GM19438 (cell line): ENCODE measurements at regions not wholly inside any gene's neighbourhood (a gene's known extent, or its start where the extent isn't known, plus 50 kb on each side); places are given as distances from the start of the nearest gene placed in this dataset.

Experiments
- ATAC-seq: cut with Tn5 transposase; IDR thresholded peaks from one replicate; pipeline ENCODE4 v1.9.1; 2021; ENCODE audit warnings: low read depth; ENCODE audit not compliant: unreplicated experiment

DNA sequence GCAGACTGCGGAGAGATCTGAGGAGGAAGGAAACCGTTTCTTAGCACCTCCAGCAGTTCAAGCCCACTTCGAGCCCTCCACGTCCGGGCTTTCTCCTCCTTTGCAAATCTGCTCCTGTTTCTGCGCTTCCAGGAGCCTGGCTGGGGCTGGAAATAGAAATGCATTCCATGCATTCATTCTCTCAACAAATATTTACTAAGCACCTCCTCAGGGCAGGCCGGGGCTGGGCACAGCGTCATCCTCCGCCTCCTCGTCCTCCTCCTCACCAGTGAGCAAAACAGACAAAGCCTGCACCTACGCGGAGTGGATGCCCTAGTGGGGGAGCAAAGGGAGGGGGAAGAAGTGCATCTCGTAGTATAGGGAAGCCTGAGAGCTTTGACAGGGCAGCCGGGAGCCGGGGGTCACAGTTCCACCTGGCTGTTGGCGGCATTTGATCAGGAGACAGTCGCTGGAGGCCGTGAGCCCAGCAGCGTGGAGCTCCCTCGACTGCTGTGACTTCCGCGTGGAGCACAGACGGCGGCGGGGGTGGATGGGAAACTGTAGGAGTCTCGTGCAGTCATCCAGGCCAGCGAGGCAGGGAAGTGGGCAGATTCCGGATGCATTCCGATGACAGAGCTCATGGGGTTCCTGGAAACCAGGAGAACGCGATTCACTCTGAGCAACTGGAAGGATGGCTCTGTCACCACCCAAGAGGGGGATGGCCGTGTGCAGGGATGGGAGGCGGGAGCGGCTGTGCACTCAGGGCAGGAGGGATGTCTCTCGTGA, 93.5 kb downstream of the SIK1 start:
- no peak for ATAC-seq

DNA sequence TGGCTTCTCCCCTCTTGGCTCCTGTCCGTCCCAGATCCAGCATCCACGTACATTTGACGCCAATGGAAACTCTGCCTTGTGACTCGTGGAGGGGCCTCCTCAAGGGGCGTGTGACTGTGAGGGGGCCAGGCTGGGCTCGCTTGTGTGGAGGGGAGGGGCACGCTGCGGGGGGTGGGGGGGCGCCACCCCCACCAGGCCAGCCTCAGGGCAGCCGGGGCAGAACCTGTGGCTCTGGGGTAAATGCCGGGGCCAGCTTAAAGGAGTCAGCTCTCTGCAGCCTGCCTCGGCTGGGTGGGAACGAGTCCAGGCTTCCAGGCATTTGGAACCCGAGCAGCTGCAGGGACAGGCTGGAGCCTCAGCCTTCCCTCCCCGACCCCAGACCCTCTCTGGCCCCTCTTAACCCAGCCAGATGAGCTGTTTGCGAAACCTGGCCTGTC, 94.1 kb downstream of the SIK1 start:
- ATAC-seq, result no peak

DNA sequence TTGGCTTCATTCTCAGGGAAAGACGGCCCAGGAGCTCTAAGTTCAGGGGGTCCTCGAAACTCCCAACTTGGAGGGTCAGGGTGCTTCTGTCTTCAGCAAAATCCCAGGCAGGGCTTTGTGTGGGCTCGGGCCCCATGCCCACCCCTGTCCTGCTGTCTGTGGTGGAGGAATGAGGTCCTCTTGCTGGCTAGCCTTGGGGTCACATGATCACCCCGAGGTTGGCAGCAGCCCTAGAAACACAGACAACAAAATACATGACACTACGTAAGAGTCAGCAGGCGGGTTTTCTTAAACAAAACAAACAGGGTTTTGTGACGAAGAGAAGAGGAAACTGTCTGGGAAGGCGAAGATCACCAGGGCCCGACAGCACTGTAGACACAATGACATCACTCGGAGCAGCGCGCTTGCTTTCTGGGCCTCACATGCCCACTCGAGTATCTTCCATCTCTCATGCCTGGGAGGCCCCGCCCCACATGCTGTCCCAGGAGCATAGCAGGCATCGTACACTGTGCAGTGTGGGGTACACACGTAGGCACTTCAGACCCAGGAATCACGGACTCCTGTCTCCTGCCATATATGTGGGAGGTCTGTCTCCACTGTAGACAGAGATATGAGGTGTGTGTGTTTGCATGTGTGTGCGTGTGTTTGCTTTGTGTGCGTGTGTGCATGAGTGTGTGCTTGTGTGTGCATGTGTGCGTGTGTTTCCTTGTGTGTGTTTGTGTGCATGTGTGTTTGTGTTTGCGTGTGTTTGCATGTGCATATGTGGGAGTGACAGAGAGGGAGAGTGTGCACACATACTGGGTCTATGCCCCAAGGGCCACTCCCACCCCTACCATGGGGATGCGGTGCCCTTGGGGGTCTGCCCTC, 94.7 kb downstream of the SIK1 start:
- ATAC-seq, result no peak

DNA sequence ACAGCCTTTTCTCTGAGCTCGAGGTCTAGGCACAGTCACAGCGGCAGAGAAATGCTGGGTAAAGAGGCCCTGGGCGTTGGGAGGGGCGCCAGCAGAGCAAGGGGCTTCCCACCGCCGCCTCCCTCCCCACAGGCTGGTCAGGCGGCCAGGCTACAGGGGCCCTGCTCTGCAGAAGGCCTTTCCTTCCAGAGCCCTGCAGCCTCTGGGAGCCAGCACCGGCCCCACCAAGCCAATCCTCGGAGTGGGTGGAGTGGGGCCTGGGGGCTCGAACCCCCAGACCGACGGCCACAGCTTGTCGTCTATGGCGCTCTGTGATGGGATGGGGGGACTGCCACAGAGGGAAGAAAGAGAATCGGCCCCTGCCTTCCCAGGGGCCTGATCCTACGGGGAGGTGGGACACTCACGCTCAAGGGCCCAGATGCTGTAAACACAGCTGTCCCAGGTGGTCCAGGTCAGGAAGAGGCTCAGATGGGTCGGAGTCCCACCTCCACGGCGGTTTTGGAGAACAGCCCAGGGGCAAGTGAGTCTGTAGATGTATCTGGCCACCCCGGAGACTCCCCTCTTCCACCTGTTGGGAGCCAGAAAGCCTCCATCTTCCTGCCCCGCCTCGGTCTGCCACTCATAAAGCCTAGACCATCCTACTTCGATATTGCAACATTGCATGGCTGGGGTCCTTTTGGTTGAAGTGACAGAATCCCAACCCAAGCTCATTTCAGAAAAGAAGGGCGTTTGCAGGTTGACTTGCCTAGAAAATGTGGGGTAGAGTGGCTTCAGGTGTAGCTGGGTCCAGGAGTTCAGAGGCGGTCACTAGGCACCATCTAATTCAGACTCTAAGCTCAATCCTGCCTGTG, 95.6 kb downstream of the SIK1 start:
- ATAC-seq, result no peak

DNA sequence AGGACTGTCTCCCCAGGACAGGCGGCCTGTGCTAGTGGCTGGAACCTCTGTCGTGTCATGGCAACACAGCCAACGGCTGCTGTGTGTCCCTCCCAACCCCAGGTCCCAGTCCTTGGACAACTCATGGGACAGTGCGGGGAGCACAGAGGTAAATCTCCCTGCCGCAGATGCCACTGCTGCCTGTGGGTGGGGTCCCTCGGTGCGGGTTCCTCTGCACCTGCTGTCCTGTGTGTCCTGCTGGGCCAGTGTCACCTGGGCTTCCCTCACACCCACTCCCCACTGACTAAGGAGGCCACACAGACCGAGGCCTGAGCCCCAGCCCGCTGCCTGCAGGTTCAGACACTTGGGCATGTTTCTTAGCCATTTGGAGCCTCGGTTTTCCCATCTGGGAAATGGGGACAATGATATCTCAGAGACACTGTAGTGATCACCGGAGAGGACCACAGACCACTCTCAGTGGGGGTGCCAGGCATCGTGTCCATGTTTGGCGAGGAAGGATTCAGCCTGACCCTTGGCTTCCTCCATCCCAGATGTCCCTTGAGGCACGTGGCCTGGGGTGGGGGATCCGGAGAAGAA, 96.5 kb downstream of the SIK1 start:
- no peak for ATAC-seq

DNA sequence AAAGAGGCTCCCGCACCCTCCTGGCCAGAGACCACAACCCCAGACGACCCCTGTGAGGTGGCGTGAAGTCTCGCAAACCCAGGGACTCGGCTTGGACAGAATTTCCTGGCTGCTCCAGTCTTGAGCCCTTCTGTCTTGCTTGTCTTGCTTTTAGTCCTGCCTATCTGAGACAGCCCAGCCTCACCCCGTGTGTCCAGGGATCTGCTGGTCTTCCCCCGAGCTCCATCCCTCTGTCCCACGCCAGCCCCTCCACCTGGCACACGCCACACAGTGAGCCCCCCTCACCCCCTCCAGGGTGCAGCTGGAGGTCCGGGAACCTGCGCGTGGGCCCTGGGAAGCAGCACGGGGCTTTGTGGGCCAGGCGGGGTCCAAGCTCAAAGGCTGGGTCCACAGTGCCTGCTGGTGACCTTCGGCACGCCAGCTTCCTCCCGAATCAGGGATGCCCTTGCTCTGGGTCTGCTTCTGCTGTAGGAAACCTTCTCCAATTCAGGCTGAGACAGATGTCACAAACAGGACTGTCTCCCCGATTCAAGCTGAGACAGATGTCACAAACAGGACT, 97.1 kb downstream of the SIK1 start:
- ATAC-seq, result no peak

DNA sequence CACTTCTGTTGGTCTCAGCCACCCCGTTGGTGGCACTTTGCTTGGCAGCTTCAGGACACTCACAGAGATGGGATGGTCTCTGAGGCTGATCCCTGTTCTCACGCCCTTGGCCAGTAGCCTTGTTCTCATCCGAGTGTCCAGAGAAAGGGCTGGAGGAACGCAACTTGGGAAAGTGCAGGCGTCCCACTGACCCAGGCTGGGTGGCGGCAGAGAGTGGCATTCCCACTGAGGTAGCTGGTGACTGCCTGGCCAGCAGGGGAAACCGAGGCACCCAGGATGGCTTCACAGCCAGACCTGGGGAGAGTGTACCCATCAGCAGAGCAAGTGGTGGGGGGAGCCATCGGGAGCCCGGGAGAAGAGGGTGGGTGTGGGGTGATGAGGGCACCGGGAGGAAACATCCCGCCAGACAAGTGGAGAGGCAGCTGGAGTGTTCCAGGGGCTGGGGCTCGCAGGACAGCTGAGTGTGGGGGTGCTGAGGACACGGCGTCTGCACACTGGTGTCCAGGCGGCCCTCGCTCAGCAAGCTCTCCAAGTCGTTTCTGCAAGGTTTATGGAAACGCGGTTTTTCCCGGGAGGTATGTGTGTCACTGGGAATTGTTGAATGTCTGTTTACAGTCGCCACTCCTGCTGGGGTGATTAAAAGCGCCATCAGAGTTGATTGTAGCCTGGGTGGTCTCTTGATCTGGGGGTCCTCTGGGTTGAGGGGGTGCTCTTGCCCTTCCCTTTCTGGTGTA, 97.8 kb downstream of the SIK1 start:
- ATAC-seq, result no peak

DNA sequence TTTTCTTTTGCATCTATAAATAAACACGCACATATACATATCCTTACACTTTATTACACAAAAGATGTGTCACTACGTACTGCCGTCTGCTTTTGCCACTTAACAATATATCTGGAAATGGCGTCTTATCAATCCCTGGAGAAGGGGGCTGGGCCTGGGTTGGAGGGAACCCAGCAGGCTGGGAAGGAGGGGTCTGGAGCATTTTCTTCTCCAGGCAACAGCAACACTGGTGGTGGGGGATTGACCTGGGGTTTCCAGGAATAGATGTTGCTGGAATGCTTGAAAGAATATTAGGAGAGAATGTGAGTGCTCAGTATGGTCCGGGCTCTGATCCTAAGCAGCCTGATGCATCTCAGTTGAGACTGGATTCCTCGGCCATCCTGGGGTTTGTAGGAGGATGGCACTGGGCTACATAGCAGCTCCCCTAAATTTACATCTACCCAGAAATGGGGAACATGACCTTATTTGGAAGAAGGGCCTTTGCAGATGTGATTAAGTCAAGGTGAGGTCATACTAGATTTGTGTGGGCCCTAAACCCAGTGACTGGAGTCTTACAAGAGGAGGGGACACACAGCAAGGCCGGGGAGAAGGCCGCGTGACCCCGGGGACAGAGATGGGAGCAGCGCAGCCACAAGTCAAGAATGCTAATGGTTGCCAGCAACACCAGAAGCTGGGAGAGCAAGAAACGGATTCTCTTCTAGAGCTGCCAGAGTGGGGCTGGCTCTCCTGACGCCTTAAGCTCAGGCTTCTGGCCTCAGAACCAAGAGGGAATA, 98.6 kb downstream of the SIK1 start:
- ATAC-seq, result no peak

DNA sequence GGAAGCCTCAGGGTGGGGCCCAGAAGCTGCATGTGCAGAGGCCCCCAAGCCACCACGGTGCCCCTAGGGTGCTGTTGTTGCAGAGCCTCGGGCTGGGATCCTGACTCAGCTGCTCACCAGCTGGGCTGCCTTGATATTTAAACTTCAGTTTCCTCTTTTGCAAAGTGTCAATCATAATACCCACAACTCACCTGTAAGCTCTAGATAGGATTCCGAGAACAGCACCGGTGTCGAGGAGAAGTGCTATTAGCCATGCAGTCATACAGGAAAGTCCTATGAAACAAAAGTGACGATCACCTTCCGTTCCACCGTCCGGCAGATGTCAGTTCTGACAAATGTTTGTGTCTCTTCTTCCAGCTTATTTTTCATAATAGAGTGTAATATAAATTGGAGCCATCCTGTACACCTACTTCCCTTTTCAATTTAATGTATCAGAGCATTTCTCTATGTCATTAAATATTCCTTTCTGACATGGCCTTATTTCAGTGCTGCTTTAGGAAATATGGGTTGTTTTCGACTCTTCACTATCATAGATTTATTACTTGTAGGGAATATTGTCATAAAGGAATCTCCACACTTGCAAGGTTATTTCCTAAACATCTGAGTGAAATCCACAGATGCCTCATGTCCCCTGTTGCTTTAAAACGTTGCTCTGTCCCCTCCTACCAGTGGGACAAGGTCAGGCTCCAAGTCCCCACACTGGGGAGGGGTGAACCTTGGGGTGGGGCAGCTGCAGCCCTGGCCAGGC, 100.8 kb downstream of the SIK1 start:
- no peak for ATAC-seq

DNA sequence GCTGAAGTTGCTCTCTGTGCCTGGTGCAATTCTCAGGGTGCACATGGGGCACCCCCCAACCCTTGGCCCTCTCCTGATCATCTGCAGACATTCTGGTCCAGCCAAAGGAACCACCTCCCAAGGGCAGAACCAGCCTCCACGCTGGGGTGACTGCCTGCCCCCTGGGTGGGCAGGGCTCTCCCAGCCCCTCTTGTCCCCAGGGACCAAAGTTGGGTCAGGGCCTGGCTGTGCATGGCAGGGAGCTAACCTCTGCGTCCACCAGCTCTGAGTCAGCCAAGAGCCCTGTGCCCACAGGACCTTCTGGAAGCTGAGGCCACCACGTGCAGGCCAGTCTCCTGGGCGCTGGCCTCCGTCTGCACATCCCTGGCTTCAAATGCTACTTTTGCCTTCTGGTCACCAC, 101.9 kb downstream of the SIK1 start:
- ATAC-seq, result no peak

DNA sequence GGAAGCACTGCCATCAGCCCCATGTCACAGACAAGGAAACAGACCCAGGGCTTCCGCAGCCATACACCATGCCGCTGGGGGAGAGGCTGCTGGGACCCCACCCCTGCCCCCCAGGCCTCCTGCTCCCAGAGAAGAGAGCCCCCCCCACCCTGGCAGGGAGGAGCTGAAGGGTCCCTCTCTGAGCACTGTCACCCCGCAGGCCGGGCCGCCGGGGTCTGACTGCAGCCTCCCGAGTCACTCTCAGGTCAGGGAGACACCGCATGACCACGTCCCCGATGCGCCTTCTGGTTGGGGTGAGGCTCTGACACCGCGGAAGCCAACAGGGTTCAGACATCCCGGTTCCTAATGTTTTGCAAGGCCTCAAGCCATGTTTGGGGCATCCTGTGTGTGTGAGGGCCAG, 102.3 kb downstream of the SIK1 start:
- ATAC-seq, result no peak

DNA sequence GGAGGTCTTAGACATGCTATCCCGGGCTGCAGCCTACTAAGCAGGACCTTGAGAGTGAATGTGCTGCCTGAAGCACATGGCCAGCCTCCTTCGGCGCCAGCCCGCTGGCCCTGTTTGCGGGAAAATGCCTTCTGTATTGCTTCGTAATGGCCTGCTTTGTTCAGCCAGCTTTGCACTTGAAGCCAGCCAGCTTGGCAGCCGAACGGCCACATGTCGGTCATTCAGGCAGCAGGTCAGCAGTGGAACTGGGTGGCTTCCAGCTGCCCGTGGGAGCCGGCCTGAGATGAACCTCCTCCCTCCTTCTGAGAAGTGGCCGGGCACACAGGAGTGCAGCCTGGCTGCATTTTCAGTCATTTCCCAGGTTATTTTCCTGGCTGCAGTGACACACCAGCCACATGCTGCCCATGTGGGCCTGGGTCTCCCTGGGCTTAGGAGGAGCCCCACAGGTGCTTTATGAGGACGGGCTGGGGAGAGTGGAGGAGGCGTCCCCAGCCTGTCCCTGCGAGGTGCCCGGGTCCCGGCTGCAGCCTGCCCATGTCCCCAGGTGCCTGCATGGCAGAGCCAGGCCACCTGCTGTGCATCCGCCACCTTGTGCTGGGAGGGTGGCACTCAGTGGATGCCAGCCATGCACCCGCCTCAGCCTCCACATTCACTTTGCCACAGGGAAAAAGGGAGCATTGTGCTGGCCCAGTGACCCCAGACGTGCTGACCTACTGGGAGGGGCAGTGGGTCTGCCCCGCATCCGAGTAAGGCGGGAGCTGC, 103.5 kb downstream of the SIK1 start:
- no peak for ATAC-seq

DNA sequence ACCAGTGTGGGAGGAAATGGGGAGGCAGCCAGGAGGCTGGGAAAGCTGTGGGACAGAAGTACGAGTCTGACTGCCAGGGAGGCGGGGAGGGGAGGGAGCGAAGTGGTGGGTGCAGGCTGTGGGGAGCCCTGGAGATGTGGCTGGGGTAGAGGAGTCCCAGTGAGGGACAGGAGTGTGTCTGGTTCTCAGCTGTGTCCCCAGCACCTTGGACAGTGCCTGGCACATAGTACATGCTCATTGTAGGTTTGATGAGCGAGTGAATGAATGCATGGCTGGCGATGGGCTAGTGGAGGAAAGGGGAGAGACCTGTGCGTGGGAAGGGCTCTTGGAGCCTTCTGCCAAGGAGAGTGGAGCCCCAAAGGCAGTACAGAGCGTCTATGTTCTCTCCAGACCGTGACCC, 104.1 kb downstream of the SIK1 start:
- no peak for ATAC-seq

DNA sequence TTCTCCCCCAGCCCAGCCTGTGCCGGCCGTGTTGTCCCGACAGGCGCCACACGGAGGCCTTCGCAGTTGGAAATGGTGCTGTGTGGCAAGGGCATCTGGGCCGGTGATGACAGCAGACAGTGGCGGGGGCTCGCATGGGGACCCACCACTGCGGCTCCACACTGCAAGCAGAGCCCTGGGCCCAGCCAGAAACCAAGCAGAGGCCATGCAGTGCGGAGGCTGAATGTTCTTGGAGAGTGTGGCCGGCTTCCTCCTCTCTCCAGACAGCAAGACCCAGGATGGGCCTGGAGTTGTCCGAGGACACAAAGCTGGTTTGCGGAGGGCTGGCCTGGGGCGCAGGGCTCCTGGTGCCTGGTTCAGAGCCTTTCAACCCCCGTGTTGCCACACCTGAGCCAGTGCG, 104.6 kb downstream of the SIK1 start:
- no peak for ATAC-seq

DNA sequence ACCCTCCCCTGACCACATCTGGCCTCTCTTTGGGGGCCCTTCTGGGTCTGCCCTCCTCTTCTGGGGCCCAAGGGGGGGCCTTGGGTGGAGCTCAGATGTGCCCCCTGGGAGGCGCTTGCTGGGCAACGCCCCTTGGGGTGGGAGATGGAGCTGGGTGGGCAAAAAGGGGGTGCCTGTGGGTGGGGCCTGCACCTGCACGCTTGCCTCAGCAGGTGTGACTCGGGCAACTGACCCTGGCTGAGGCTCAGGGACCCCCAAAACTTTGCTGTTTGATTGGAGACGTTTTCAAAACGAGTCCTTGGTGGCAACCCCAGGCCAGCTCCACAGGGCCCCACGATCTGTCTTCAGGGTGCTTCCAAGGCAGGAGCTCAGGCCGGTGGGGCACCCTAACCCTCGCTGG, 105.3 kb downstream of the SIK1 start:
- ATAC-seq, result no peak

DNA sequence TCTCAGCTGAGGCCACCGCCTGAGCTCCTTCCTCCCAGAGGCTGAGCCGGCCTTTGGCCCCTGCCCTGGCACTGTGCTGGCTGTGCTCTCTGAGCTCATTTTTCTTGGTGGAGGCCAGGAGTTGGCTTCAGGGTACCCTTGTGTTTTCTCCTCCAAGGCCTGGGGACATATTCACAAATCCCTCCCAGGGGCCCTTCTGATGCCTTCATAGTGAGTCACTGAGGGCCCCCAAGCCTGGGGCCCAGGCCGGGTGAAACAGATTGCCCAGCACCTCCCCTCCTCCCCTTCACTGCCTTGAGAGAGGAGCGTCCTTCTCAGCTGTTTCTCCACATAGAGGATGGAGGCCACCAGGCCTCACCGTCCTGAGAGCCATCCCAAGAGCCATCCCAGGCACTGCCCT, 105.8 kb downstream of the SIK1 start:
- no peak for ATAC-seq

DNA sequence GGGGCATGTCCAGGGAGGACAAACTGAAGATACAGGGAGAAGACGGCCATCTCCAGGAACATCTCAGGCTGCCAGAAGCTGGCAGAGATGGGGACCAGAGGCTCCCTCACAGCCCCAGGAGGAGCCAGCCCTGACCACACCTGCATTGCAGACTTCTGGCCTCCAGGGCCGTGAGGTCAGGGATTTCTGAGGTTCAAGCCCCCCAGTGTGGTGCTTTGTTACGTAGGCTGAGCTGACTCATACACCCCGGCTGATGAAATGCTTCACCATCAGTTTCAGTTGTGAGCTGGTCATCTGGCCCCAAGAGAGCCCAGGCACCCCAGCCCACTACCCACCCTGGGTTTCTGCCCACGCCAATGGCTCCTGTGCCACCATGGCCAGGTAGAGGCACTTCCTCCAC, 106.4 kb downstream of the SIK1 start:
- no peak for ATAC-seq
